Activated T-cell treated with anti-CD3 and anti-CD28 coated beads, Interleukin-2, amount 50 U/mL, for 72 hours (primary cell): ENCODE measurements at regions not wholly inside any gene's neighbourhood (a gene's known extent, or its start where the extent isn't known, plus 50 kb on each side); places are given as distances from the start of the nearest gene placed in this dataset.
A peak's percentile ranks its signal among the peaks of the same experiment; 100 is the strongest.
"Not testable (repeated sequence)": the region's sequence is repeated elsewhere in the genome, so short reads cannot be mapped to it uniquely, and the experiment has no call there.

Source experiments
- ATAC-seq, 2 donors: fragments of 150-1000 bp; cut with Tn5 transposase; replicated peaks in 1 of 2; 2 replicates each; pipeline ENCODE4 v1.10.0; 2021; ENCODE audit warnings: moderate library complexity in 2 of 2, mild to moderate bottlenecking in 1 of 2
- DNase-seq, 2 donors: peaks; one replicate each; pipeline ENCODE4 v3.0.0; 2021 to 2022; ENCODE audit warnings: mixed read lengths in 1 of 2
- H3K27ac Mint-ChIP-seq: one replicate; pipeline ENCODE4 v1.8.0; 2022; ENCODE audit warnings: mild to moderate bottlenecking, moderate library complexity, mixed read lengths
- H3K27me3 Mint-ChIP-seq: one replicate; pipeline ENCODE4 v1.8.0; 2022; ENCODE audit warnings: low read depth, mixed read lengths
- H3K36me3 Mint-ChIP-seq, 2 donors: one replicate each; pipeline ENCODE4 v1.8.0; 2022; ENCODE audit warnings: mixed read lengths in 2 of 2, mild to moderate bottlenecking in 1 of 2; ENCODE audit not compliant: insufficient read depth in 2 of 2
- H3K4me1 Mint-ChIP-seq: one replicate; pipeline ENCODE4 v1.8.0; 2022; ENCODE audit warnings: low read depth, mixed read lengths
- H3K4me3 Mint-ChIP-seq, 2 donors: one replicate each; pipeline ENCODE4 v1.8.0; 2022; ENCODE audit warnings: mild to moderate bottlenecking in 2 of 2, mixed read lengths in 2 of 2, moderate library complexity in 2 of 2
- H3K9me3 Mint-ChIP-seq, 2 donors: one replicate each; pipeline ENCODE4 v1.8.0; 2022; ENCODE audit warnings: mixed read lengths in 2 of 2

- ATAC-seq (no peak), DNase-seq (no peak)
- Mint-ChIP-seq H3K36me3 (peaks cover 0 to 2% of the 10 kb centered on the region in 2 donors), H3K27me3 (peaks cover 14% of the 10 kb centered on the region), H3K27ac (no peak overlapping the region), H3K9me3 (peaks cover 3 to 7% of the 10 kb centered on the region in 2 donors), H3K4me1 (no peaks in the 10 kb centered on the region), H3K4me3 (no peak overlapping the region)
Measured at GRCh38 chrX:55813150-55813549, 95.6 kb downstream of the RRAGB start.

DNA sequence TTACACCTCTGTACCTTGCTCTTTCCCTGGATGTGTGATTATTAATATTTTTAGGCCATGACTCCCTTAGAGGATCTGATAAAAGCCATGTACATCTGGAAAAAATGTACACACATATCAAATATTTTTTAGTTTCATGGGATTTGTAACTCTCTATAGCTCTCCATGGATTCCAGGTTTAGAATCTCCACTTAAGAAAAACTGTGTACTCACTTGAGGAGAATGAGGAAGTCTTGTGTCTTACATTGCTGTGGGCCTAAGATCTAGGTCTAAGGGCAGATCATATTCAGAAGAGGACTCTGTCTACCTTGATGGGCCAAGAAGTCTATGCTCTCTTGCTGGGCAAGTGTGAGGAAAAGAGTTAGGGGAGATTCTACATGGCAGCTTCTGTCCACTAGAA, 98.0 kb downstream of the RRAGB start:
- H3K27me3 Mint-ChIP-seq: peaks cover 10% of the 10 kb centered on the region
- H3K4me1 Mint-ChIP-seq: no peaks in the 10 kb centered on the region
- H3K27ac Mint-ChIP-seq: no peak overlapping the region
- no peak for DNase-seq
- no peak overlapping the region for H3K4me3 Mint-ChIP-seq
- ATAC-seq: no peak
- peaks cover 0 to 2% of the 10 kb centered on the region in 2 donors for H3K36me3 Mint-ChIP-seq
- H3K9me3 Mint-ChIP-seq: peaks cover 0 to 5% of the 10 kb centered on the region in 2 donors

GRCh38 chrX:55816023-55816422, 98.5 kb downstream of the RRAGB start:
- Mint-ChIP-seq H3K27ac (no peak overlapping the region), H3K4me3 (no peak overlapping the region), H3K36me3 (peaks cover 0 to 2% of the 10 kb centered on the region in 2 donors), H3K9me3 (peaks cover 0 to 3% of the 10 kb centered on the region in 2 donors), H3K27me3 (peaks cover 12% of the 10 kb centered on the region), H3K4me1 (no peaks in the 10 kb centered on the region)
- DNase-seq (no peak), ATAC-seq (no peak)

DNA sequence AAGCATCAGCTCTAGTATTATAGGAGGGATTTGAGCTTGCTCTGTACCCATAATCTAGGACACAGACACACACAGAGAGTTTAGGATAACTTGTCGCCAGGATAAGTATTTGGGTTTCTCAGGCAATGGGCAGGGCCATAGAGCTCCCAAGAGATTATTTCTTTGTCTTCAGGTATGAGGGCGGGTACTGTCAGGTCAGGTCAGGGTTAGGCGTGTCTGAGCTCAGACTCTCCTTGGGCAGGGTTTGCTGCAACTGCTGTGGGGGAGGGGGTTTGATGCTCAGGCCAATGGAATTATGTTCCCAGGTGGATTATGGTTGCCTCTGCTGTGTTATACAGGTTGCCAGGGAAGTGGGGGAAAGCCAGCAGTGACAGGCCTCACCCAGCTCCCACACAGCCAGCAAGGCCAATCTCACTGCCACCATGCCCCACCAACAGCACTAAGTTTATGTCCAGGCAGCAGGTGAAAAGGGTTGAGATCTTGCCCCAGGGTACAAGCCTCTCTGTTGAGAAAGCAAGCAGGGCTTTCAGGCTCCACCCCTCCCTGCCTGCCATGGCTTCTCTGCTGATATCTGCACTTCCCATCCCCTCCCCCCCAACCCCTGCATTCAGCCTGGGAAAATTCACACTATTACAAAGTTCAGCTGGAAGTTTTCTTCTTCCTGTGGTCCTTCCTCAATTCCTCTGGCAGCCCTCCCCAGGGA, 101.3 kb downstream of the RRAGB start:
- peaks cover 0 to 2% of the 10 kb centered on the region in 2 donors for H3K36me3 Mint-ChIP-seq
- no peaks in the 10 kb centered on the region for H3K4me1 Mint-ChIP-seq
- H3K27ac Mint-ChIP-seq: no peak overlapping the region
- no peak overlapping the region for H3K4me3 Mint-ChIP-seq
- ATAC-seq: no peak
- no peak for DNase-seq
- peaks cover 14% of the 10 kb centered on the region for H3K27me3 Mint-ChIP-seq
- peaks cover 0 to 3% of the 10 kb centered on the region in 2 donors for H3K9me3 Mint-ChIP-seq

DNA sequence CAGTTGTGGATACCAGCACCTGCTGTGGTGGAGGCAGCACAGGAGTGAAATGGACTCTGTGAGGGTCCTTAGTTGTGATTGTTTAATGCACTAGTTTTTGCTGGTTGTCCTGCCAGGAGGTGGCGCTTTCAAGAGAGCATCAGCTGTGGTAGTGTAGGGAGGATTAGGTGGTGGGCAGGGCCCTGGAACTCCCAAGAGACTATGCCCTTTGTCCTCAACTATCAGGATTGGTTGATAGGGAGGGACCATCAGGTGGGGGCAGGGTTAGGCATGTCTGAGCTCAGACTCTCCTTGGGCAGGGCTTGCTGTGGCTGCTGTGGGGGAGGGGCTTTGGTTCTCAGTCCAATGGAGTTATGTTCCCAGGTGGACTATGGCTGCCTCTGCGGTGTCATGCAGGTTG, 121.9 kb downstream of the RRAGB start:
- no peak overlapping the region for H3K27ac Mint-ChIP-seq
- no peaks in the 10 kb centered on the region for H3K36me3 Mint-ChIP-seq
- no peak overlapping the region for H3K4me3 Mint-ChIP-seq
- ATAC-seq (no peak), DNase-seq (no peak)
- H3K9me3 Mint-ChIP-seq: peaks cover 2% of the 10 kb centered on the region in 2 donors
- H3K4me1 Mint-ChIP-seq: no peaks in the 10 kb centered on the region
- peaks cover 11% of the 10 kb centered on the region for H3K27me3 Mint-ChIP-seq

- no peaks in the 10 kb centered on the region for H3K36me3 Mint-ChIP-seq
- no peaks in the 10 kb centered on the region for H3K4me1 Mint-ChIP-seq
Measured at GRCh38 chrX:55841962-55842752, 124.6 kb downstream of the RRAGB start.

DNA sequence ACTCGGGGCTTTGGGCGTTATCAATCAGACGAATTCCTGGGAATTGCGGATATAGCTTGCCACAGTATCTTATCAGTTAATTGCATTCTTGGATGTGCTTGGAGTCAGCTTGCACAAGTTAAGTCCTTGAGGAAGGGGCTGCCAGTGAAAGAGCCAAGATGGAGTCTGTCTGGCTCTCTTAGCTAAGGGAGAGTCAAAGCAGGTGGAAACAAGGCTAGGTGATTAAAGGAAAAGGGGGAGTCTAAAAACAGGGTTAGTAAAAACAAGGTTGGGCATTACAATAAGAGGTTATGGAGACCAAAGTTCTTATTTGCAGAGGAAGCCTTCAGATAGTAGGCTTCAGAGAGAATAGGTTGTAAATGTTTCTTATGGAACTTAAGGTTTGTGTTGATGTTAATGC, 149.2 kb downstream of the RRAGB start:
- ATAC-seq, H3K4me1 Mint-ChIP-seq, H3K36me3 Mint-ChIP-seq, H3K4me3 Mint-ChIP-seq, H3K27ac Mint-ChIP-seq, DNase-seq, H3K9me3 Mint-ChIP-seq: not testable (repeated sequence)
- H3K27me3 Mint-ChIP-seq: peaks cover 17% of the 10 kb centered on the region

More at GRCh38 chrX:55841962-55842752, 124.6 kb downstream of the RRAGB start:
- Mint-ChIP-seq H3K4me3 (no peak overlapping the region), H3K9me3 (peaks cover 0 to 2% of the 10 kb centered on the region in 2 donors), H3K27me3 (peaks cover 11% of the 10 kb centered on the region), H3K27ac (no peak overlapping the region)
- ATAC-seq (no peak), DNase-seq (no peak)

DNA sequence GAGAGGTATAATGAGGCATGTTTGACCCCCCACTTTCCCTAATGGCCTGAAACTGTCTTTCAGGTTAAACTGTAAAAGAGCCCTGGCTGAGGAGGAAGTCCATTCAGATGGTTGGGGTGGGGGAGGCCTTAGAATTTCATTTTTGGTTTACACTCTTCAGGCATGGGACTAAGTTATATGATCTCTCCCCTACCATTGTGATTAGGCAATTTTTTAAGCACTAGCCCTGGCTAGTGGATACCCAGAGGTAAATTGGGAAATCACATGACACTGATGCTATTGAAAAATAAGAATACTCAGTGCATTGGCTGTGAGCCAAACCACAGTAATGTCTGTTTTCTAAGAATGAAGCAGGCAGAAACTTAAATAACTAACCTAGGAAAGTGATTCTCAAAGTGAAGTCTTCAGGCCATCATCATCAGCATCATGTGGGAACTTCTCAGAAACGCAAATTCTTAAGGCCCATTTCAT, 149.7 kb downstream of the RRAGB start:
- H3K27me3 Mint-ChIP-seq: peaks cover 17% of the 10 kb centered on the region
- peak; percentile 5 to 15 for DNase-seq
- H3K36me3 Mint-ChIP-seq: no peaks in the 10 kb centered on the region
- H3K9me3 Mint-ChIP-seq: no peaks in the 10 kb centered on the region
- no peaks in the 10 kb centered on the region for H3K4me1 Mint-ChIP-seq
- H3K27ac Mint-ChIP-seq: no peak overlapping the region
- ATAC-seq: peak; percentile 37 to 43
- no peak overlapping the region for H3K4me3 Mint-ChIP-seq

DNA sequence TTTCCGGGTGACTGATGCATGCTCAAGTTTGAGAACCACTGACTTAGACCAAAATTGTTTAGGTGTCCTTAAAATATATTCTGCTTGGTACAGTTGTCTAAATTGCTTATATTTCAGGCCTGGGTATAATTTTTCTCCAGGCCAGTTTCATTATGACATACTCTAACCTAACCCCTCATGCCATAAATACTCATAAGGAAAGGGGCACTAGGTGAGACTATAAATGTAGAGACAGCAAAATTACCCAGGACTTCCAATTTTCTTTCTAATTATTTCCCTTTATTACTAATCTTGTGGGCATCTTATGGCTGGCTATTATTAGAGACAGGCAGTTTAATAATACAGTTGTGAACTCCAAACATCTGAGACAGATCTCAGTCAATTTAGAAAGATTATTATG, 150.2 kb downstream of the RRAGB start:
- DNase-seq: no peak
- Mint-ChIP-seq H3K4me3 (no peak overlapping the region), H3K4me1 (no peaks in the 10 kb centered on the region), H3K27me3 (peaks cover 17% of the 10 kb centered on the region), H3K27ac (no peak overlapping the region), H3K36me3 (no peaks in the 10 kb centered on the region), H3K9me3 (no peaks in the 10 kb centered on the region)
- no peak for ATAC-seq

DNA sequence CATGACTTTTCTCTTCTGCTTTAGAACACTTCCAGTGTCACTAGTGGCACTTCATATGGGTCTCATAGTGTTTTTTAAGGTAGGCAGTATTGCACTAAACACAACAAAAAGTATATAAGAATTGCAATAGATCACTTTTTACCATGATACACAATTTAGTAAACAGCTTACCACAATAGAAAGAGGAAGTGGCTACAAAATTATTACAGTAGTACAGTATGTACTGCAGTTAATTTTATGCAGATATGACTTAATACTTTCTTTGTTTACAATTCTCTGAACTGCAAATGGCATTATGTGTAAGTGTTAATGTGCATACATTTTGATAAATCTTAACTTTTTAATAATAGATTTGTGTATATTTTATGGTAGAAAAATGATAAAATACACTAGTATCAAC, 157.3 kb downstream of the RRAGB start:
- no peak for DNase-seq
- no peak overlapping the region for H3K4me3 Mint-ChIP-seq
- no peaks in the 10 kb centered on the region for H3K4me1 Mint-ChIP-seq
- peaks cover 20% of the 10 kb centered on the region for H3K27me3 Mint-ChIP-seq
- ATAC-seq: no peak
- no peak overlapping the region for H3K27ac Mint-ChIP-seq
- H3K9me3 Mint-ChIP-seq: no peaks in the 10 kb centered on the region
- no peaks in the 10 kb centered on the region for H3K36me3 Mint-ChIP-seq

DNA sequence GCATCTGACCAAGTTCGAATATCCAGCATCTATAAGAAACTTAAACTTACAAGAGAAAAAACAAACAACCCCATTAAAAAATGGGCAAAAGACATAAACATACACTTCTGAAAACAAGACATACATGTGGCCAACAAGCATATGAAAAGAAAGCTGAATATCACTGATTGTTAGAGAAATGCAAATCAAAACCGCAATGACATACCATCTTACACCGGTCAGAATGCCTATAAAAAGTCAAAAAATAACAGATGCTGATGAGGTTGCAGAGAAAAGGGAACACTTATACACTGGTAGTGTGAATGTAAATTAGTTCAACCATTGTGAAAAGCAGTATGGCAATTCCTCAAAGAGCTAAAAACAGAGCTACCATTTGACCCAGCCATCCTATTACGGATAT, 166.0 kb downstream of the RRAGB start:
- not testable (repeated sequence) for H3K9me3 Mint-ChIP-seq, H3K27me3 Mint-ChIP-seq, ATAC-seq, H3K4me3 Mint-ChIP-seq, H3K4me1 Mint-ChIP-seq, H3K36me3 Mint-ChIP-seq, H3K27ac Mint-ChIP-seq, DNase-seq

GRCh38 chrX:55907968-55908607, 190.5 kb downstream of the RRAGB start:
- H3K36me3 Mint-ChIP-seq: peaks cover 5 to 6% of the 10 kb centered on the region in 2 donors
- peaks cover 6% of the 10 kb centered on the region for H3K4me1 Mint-ChIP-seq
- no peaks in the 10 kb centered on the region for H3K9me3 Mint-ChIP-seq
- peak overlapping the region; percentile 83 for H3K27ac Mint-ChIP-seq
- peaks cover 23% of the 10 kb centered on the region for H3K27me3 Mint-ChIP-seq
- peak overlapping the region; percentile 89 to 94 for H3K4me3 Mint-ChIP-seq
- DNase-seq (peak; percentile 43 to 64), ATAC-seq (peak; percentile 81 to 85)

GRCh38 chrX:55908661-55909212, 191.2 kb downstream of the RRAGB start:
- H3K4me1 Mint-ChIP-seq: peaks cover 6% of the 10 kb centered on the region
- ATAC-seq (peak; percentile 65 to 73), DNase-seq (peak; percentile 2 to 12)
- peak overlapping the region; percentile 86 for H3K27ac Mint-ChIP-seq
- H3K4me3 Mint-ChIP-seq: peak overlapping the region; percentile 89 to 94
- peaks cover 5 to 6% of the 10 kb centered on the region in 2 donors for H3K36me3 Mint-ChIP-seq
- no peaks in the 10 kb centered on the region for H3K9me3 Mint-ChIP-seq
- peaks cover 23% of the 10 kb centered on the region for H3K27me3 Mint-ChIP-seq
